ENCODE measurements at regions not wholly inside any gene's neighbourhood (a gene's known extent, or its start where the extent isn't known, plus 50 kb on each side); places are given as distances from the start of the nearest gene placed in this dataset.

DNA sequence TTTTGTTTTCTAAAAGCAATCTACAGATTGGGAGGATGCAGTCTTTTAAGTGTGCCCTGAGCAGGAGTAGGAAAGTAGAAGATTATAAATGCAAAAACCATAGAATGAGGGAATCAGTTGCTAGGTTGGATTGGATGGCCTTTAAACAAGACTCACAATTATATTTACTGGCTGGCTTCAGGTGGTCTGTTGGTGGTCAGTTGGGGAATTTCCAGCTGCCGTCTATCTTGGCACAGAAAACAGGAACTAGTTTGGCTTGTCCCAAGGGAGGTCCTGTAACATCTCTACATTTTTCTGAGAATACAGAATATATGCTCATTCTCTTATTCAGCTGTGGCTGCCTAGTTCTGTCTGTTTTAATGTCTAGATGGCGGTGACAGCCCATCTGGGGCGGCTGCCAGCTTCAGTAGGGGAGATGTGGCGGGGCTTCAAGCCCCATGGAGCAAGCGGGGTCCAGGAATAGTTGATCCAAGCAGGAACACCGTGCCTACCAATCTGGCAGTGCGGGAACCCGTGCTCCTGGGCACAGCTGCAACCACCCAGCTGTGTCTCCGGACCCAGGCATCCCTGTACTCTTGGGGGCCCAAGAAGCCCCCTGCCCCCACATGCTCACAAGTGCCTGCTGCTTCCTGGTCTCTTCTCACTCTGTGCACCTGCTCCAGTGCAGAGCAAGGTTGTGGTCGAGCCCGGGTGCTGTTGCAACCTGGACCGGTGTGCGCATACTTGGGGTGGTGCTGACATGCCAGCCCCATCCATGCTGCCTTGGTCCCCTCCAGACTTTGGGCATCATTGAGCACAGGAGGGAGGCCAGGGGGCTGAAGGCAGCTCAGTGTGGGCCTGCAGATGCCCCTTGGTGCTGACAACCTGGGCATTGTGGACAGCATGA is 1182.6 kb downstream of the AMY1C start (continued):
- TF ChIP-seq, protein P1, sequence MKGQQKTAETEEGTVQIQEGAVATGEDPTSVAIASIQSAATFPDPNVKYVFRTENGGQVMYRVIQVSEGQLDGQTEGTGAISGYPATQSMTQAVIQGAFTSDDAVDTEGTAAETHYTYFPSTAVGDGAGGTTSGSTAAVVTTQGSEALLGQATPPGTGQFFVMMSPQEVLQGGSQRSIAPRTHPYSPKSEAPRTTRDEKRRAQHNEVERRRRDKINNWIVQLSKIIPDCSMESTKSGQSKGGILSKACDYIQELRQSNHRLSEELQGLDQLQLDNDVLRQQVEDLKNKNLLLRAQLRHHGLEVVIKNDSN (IDR thresholded peaks at IDR 0.05; ENCODE audit: borderline replicate concordance, extremely low read length, insufficient read depth, low read depth, low read length) = no peak
- no peak for TF ChIP-seq NR2C2 (IDR thresholded peaks at IDR 0.05; ENCODE audit: borderline replicate concordance, control insufficient read depth, insufficient read length, low read depth)
- TF ChIP-seq SPI1 (IDR thresholded peaks at IDR 0.05; ENCODE audit: borderline replicate concordance, insufficient read depth, low read depth, low read length) = peak; percentile 17; the same call in 1 of the 2 replicates
- TF ChIP-seq, protein P2, sequence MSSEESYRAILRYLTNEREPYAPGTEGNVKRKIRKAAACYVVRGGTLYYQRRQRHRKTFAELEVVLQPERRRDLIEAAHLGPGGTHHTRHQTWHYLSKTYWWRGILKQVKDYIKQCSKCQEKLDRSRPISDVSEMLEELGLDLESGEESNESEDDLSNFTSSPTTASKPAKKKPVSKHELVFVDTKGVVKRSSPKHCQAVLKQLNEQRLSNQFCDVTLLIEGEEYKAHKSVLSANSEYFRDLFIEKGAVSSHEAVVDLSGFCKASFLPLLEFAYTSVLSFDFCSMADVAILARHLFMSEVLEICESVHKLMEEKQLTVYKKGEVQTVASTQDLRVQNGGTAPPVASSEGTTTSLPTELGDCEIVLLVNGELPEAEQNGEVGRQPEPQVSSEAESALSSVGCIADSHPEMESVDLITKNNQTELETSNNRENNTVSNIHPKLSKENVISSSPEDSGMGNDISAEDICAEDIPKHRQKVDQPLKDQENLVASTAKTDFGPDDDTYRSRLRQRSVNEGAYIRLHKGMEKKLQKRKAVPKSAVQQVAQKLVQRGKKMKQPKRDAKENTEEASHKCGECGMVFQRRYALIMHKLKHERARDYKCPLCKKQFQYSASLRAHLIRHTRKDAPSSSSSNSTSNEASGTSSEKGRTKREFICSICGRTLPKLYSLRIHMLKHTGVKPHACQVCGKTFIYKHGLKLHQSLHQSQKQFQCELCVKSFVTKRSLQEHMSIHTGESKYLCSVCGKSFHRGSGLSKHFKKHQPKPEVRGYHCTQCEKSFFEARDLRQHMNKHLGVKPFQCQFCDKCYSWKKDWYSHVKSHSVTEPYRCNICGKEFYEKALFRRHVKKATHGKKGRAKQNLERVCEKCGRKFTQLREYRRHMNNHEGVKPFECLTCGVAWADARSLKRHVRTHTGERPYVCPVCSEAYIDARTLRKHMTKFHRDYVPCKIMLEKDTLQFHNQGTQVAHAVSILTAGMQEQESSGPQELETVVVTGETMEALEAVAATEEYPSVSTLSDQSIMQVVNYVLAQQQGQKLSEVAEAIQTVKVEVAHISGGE (CRISPR knock-in tag; IDR thresholded peaks at IDR 0.05) = no peak
- TF ChIP-seq NFXL1 (IDR thresholded peaks at IDR 0.05; ENCODE audit: borderline replicate concordance) = no peak
- no peak for TF ChIP-seq BCL11A (IDR thresholded peaks at IDR 0.05; ENCODE audit: low read depth, low read length)
- TF ChIP-seq RELB (IDR thresholded peaks at IDR 0.05; ENCODE audit: low read depth) = peak; percentile 68; the same call in 1 of the 2 replicates
- no peak for TF ChIP-seq STAT3 (IDR thresholded peaks at IDR 0.05; ENCODE audit: low read depth, low read length)
- no peak for TF ChIP-seq ZSCAN29 (IDR thresholded peaks at IDR 0.05)
- TF ChIP-seq CREM (IDR thresholded peaks at IDR 0.05; ENCODE audit: low read depth) = no peak
- TF ChIP-seq CREB1 (IDR thresholded peaks at IDR 0.05; ENCODE audit: low read depth) = no peak
- no peak for TF ChIP-seq PAX5 (IDR thresholded peaks at IDR 0.05; ENCODE audit: borderline replicate concordance, low read depth, low read length)
- no peak for TF ChIP-seq CBFB (IDR thresholded peaks at IDR 0.05; ENCODE audit: low read depth)
- TF ChIP-seq, protein P3, sequence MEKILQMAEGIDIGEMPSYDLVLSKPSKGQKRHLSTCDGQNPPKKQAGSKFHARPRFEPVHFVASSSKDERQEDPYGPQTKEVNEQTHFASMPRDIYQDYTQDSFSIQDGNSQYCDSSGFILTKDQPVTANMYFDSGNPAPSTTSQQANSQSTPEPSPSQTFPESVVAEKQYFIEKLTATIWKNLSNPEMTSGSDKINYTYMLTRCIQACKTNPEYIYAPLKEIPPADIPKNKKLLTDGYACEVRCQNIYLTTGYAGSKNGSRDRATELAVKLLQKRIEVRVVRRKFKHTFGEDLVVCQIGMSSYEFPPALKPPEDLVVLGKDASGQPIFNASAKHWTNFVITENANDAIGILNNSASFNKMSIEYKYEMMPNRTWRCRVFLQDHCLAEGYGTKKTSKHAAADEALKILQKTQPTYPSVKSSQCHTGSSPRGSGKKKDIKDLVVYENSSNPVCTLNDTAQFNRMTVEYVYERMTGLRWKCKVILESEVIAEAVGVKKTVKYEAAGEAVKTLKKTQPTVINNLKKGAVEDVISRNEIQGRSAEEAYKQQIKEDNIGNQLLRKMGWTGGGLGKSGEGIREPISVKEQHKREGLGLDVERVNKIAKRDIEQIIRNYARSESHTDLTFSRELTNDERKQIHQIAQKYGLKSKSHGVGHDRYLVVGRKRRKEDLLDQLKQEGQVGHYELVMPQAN (conservative IDR thresholded peaks at IDR 0.05) = no peak
- no peak for TF ChIP-seq SIX5 (IDR thresholded peaks at IDR 0.05; ENCODE audit: low read depth, low read length, severe bottlenecking)
- no peak for TF ChIP-seq MTA3 (IDR thresholded peaks at IDR 0.05; ENCODE audit: borderline replicate concordance, low read length)
- no peak for TF ChIP-seq POLR2AphosphoS2 (IDR thresholded peaks at IDR 0.05; ENCODE audit: low read depth, low read length)
- TF ChIP-seq IKZF2 (IDR thresholded peaks at IDR 0.05) = no peak; a peak in 1 of 4 replicates
- no peak for TF ChIP-seq NFIC (IDR thresholded peaks at IDR 0.05; ENCODE audit: low read depth, low read length)
- no peak for TF ChIP-seq EZH2 (IDR thresholded peaks at IDR 0.05; ENCODE audit: borderline replicate concordance, control insufficient read depth, low read depth, low read length)

All from GM12878 (cell line).